ENCODE measurements at regions not wholly inside any gene's neighbourhood (a gene's known extent, or its start where the extent isn't known, plus 50 kb on each side); places are given as distances from the start of the nearest gene placed in this dataset.

DNA sequence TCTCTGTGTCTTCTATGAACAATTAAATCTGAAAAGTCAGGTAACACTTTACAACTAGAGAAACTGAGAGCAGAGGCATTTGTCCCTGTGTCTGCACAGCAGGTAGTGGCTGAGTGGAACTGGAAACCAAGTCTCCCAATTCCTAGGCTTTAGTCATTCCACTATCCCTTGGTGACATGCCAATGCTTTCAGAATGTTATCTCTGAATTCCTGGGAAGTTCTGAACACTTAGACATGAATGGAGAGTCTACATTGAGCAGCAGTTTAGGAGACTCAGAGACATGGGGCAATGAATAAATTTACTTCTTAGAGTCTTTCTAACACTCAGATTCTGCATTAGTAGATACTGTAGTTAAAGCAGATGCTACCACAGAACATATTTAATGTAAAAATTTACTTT is 94.8 kb upstream of the APC start:
- no peak for DNase-seq (ENCODE audit: extremely low read depth in 1 of 11, low read depth in 9 of 11, low spot score in 4 of 11)

DNA sequence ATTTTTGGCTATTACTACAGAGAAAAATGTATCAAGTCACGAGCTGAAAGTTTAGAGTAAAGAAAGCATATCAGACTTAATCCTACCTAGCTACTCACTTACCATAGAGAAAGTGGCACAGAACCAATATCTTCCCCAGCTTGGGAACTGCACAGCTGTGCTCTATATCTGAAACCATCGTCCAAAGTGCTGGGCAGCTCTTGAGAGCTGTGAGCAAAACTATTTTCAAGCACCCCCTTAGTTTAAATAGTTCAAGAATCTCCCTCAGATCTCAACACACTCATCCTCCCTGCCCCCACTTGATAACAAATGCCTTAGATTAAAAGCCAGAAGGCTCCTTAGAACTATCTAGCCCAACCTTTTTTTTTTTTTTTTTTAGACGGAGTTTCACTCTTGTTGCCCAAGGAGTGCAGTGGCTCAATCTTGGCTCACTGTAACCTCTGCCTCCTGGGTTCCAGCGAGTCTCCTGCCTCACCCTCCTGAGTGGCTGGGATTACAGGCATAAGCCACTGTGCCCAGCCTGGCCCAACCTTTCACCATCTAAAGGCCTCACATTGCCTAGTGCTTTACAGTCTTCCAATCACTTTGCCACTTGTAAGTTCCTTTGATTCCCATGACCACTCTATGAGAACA is 94.2 kb upstream of the APC start:
- DNase-seq (ENCODE audit: extremely low read depth in 1 of 11, low read depth in 9 of 11, low spot score in 4 of 11), result no peak

DNA sequence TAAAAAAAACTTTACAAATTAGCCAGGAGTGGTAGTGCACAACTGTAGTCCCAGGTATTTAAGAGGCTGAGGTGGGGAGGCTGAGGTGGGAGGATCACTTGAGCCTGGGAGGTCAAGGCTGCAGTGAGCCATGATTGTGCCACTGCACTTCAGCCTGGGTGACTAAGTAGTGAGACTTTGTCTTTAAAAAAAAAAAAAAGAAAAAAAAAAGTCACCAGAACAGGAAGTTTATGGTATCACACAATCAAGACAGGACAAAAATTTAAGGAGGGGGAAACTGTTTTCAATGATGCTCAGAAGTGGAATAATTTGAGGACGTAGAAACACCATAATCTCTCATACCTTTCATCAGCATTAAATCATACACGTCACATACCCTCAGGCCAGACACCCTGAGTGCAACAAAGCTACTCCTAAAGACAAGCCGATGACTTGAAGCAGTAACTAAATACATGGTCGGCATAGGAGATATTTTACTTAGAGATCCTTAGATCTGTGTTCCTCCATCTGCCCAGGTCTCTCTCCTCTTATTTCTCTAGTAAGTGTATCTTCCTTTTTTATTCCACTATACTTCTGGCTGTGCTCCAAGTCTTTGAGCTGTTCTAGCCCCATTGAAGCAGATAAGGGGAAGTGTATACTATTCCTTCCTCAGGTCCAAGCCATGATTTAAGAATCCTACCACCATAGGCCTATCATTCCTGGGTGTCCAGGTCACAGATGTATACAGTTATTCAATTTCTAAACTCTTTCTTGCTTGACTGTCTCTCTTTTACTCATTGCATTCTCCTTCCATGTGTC is 91.3 kb upstream of the APC start:
- no peak for DNase-seq (ENCODE audit: extremely low read depth in 1 of 11, low read depth in 9 of 11, low spot score in 4 of 11)

DNA sequence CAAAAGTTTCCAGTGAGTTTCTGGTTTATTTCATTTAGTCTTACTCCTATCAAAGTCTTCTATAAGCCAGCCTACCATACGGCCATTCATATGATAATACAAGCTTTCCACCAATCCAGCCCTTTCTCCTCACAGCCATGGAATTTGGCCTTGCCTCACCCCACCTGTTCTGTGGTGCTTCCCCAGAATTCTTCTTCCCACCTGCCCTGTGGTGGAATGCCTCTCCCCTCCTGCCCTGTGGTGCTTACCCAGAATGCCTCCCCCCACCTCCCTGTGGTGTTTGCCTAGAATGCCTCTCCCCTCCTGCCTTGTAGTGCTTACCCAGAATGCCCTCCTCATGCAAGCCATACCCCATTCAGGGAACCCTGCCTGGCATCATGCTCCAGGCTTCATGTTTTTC is 90.3 kb upstream of the APC start:
- no peak for DNase-seq (ENCODE audit: extremely low read depth in 1 of 11, low read depth in 9 of 11, low spot score in 4 of 11)

DNA sequence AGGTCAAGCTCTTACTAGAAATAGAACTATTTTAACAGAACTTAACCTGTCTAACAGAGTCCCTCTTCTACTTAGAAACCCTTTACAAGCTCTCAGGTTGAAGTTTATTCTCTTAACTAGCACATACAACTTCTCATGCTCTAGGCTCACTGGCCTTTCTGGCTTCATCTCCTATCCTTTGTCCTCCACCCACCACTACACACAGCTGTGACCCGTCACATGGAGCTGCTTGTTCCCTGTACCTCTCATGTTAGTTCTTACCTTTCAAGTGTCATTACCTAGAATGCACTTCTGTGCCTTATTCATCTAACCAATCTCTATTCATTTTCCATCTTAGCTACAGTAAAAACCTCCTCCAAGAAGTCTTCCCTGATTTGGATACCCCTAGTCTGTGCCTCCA is 89.4 kb upstream of the APC start:
- no peak for DNase-seq (ENCODE audit: extremely low read depth in 1 of 11, low read depth in 9 of 11, low spot score in 4 of 11)

DNA sequence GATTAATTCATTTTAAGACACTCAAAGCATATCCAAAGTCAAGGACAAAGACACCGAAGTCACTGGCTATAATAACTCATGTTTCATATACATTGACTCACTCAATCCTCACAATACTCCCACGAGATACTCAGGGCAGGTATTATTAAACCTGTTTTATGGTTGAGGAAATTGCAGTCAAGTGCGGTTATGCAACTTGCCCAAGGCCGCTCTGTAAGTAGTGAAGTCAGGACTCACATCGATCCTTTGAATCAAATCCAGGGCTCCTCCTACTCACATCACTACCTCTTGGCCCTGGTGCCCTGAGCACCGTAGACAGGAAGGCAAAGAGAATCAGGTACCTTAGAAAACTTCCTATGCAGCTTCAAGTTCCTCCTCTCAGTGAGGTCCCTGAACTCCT is 87.8 kb upstream of the APC start:
- DNase-seq (ENCODE audit: extremely low read depth in 1 of 11, low read depth in 9 of 11, low spot score in 4 of 11), result no peak

DNA sequence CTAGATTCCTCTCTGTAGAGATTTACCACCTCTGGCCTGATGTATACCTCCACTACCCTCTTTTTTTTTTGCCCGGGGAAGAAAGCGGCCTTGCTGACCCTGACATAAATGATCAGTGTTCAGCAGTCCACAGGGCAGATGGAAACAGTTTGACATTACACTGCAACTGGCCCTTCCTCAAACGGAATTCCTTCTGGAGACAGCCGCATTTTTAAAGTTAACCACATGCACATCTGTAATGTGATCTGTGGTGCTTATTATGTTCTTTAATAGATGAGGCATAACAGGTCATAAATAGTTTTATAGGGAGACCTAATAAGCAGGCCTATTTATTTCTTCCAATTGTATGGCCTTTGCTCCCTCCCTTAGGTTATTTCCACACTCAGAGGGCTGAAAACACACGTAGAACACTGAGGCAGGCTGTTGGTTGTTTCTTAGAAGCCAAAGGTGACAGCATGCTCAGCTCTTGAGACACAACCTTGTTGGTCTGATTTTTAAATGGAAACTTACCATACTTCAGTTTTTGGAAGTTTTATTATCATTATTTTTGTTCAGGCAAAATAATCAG is 84.0 kb upstream of the APC start:
- DNase-seq (ENCODE audit: extremely low read depth in 1 of 11, low read depth in 9 of 11, low spot score in 4 of 11), result no peak

DNA sequence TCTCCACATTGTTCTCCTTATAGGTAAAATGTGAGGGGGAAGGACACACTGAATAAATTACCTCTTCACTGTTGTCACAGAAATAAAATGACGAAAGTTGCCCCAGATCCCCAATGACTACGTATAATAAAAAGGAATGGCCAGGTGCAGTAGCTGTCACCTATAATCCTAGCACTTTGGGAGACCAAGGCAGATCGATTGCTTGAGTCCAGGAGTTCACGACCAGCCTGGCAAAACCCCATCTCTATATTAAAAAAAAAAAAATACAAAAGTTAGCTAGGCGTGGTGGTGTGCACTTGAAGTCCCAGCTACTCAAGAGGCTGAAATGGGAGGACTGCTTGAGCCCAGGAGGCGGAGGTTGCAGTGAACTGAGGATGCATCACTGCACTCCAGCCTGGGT is 82.2 kb upstream of the APC start:
- no peak for DNase-seq (ENCODE audit: extremely low read depth in 1 of 11, low read depth in 9 of 11, low spot score in 4 of 11)

DNA sequence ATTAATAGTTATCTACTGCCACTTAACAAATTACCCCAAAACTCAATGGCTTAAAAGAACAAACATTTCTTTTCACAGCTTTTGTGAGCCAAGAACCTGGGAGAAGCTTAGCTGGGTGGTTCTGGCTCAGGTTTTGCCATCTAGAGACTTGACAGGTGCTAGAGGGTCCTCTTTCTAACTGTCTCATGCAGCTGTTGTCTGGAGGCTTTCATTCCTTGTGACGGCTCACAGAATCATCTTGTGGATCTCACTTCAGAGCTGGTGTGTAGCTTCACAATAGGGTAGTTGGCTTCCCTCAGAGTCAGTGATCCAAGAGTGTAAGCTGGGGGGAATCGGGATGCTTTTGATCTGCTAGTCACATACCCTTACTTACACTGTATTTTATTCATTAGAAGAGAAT is 81.2 kb upstream of the APC start:
- DNase-seq (ENCODE audit: extremely low read depth in 1 of 11, low read depth in 9 of 11, low spot score in 4 of 11), result no peak

DNA sequence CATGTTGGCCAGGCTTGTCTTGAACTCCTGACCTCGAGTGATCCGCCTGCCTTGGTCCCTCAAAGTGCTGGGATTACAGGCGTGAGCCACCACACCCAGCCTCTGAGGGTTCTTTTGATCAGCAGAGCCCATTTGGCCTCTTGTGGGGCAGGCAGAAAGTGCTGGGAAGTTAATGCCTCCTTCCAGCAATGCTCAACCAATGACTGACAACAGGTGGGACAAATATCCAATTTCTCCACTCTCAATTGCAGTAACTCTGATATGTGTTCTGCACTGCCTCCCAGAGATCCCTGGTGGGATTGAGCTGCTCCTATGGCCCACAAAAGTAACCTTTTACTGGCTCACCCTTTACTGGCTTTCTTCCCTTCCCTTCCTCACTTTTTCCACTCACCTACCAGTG is 79.9 kb upstream of the APC start:
- DNase-seq (ENCODE audit: extremely low read depth in 1 of 11, low read depth in 9 of 11, low spot score in 4 of 11), result no peak

DNA sequence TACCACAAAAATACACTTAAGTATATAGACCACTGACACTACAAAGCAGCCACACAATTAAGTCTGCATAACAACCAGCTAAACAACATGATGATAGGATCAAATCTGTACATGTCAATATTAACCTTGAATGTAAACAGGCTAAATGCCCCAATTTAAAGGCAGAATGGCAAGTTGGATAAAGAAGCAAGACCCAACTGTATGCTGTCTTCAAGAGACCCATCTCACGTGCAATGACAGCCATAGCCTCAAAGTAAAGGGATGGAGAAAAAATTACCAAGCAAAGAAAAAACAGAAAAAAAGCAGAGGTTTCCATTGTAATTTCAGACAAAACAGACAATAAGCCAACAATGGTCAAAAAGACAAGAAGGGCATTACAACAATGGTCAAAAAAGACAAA is 77.3 kb upstream of the APC start:
- no peak for DNase-seq (ENCODE audit: extremely low read depth in 1 of 11, low read depth in 9 of 11, low spot score in 4 of 11)

DNA sequence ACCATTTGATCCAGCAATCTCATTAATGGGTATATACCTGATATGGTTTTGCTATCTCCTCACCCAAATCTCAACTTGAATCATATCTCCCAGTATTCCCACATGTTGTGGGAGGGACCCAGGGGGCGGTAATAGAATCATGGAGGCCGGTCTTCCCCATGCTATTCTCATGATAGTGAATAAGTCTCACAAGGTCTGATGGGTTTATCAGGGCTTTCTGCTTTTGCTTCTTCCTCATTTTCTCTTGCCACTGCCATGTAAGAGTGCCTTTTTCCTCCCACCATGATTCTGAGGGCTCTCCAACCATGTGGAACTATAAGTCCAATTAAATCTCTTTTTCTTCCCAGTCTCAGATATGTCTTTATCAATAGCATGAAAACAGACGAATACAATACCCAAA is 74.5 kb upstream of the APC start:
- DNase-seq (ENCODE audit: extremely low read depth in 1 of 11, low read depth in 9 of 11, low spot score in 4 of 11), result no peak

DNA sequence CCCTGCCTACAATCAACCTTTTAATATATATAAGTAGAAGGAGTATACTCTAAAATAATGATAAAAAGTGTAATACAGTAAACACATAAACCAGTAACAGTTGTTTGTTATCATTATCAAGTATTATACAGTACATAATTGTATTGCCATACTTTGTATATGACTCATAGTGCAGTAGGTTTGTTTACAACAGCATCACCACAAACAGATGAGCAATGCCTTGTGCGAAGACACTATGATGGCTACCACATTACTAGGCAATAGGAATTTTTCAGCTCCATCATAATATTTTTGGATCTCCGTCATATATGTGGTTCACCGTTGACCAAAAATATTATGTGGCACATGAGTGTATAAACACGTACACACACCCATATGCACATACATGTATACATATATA is 69.7 kb upstream of the APC start:
- DNase-seq (ENCODE audit: extremely low read depth in 1 of 11, low read depth in 9 of 11, low spot score in 4 of 11), result no peak

DNA sequence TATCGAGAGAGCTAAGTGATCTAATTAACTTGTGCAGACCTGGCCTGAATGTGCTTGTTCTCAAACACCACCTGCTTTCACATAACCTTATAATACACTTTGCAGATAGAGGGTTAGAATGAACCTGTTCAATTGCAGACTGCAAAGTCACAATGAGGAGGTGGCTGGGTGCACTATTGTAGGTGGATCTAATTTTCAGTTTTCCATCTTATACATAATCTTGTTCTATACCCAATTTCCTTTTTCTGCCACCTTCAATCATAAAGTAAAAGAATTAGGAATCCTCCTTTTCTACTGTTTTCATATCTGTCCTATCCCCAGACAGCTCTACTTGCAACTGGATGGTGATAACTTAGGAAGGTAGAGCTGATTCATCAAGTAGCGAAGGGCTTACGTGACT is 68.8 kb upstream of the APC start:
- DNase-seq (ENCODE audit: extremely low read depth in 1 of 11, low read depth in 9 of 11, low spot score in 4 of 11), result no peak

DNA sequence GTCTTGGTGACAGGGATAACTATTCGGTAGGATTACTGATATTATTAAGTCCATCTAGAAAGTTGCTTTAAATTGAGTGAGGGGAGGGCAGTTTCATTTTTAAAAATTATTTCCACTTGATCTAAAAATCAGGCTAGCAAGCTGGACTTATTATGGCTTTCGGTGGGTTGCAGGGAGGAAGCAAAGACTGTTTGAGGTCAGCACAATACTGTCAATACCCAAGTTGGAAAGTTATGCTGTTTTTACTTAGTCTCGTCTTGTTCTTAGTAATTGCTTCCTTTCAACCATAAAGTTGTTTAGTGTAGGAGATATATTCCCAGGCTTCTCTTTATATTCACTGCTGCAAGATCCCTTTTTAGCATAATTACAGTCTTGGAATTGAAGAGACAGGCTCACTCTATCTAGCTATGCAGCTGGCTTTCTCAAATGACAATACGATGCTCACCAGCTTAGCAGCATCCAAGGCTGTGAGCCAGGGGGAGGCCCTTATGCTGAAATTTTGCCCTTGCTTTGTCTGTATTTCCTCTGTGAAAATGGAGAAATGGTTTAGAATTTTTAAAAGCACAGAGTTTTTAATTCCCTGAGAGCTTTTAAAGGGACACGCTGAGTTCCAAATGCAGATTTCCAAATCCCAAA is 68.2 kb upstream of the APC start:
- DNase-seq (ENCODE audit: extremely low read depth in 1 of 11, low read depth in 9 of 11, low spot score in 4 of 11), result peak in 1 of 11 donors; percentile 6

DNA sequence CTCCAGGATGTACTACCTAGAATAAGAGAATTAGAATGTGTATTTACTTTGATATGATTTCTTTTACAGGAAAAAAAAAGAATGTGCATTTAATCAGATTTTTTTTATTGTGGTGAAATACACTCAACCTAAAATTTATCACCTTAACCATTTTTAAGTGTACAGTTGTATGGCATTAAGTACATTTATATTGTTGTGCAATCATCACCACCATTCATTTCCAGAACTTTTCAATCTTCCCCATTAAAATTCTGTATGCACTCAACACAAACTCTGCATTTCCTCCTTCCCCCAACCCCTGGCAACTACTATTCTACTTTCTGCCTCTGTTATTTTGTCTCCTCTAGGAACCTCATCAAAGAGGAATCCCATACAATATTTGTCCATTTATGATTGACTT is 66.0 kb upstream of the APC start:
- DNase-seq (ENCODE audit: extremely low read depth in 1 of 11, low read depth in 9 of 11, low spot score in 4 of 11), result no peak

DNA sequence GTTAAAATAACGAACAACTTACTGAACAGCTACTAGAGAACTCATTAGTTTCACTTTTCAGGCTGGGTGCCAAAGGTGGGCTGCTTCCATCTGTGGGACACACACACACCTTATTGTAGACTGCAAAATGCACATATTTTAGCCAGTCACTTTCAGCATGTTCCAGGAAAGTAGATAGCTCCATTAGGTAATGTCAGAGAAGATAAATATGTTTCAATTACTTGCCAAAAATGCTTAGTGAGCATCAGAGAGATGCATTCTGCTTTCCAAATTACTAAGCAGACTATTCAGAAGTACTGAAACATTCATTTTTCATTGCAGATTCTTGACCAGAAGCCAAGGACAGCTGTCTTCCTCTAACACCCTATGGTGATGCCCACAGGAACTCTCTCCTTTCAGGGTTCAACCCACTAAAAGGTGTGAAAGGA is 56.2 kb upstream of the APC start:
- no peak for DNase-seq (ENCODE audit: extremely low read depth in 1 of 11, low read depth in 9 of 11, low spot score in 4 of 11)

DNA sequence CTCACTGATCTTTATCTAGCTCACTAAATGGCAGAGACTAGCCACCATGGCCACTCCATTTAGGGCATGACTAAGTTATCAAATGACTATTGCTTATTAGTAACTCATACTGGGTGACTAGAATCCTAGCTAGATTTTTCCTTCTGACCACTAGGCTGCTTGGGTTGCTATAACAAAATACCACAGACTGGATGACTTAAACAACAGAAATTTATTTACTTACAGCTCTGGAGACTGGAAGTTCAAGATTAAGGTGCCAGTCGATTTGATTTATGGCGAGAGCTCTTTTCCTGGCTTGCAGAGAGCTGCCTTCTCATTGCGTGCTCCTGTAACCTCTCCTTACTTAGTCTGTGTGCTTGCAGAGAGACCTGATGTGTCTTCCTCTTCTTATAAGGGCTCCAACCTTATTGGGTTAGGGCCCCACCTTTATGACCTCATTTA is 55.0 kb upstream of the APC start:
- DNase-seq (ENCODE audit: extremely low read depth in 1 of 11, low read depth in 9 of 11, low spot score in 4 of 11), result no peak

DNA sequence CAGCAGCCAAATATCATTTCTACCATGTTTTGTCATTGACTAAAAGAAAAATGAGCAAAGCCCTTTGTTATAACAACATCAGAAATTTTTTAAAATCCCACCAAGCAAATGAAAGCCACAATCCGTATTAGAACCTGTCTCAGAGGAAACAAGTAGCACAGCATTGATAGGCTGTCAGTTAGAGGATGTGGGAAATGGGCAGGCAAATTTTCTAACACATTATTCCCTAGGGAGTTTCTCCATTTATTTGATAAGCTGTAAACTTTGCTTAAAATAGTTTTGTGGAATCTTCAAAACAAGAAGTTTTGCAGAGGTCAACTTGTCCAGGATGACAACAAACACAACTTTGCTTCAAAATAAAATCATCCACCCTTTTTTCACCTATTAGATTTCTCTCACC is 53.6 kb upstream of the APC start:
- DNase-seq (ENCODE audit: extremely low read depth in 1 of 11, low read depth in 9 of 11, low spot score in 4 of 11), result no peak

DNA sequence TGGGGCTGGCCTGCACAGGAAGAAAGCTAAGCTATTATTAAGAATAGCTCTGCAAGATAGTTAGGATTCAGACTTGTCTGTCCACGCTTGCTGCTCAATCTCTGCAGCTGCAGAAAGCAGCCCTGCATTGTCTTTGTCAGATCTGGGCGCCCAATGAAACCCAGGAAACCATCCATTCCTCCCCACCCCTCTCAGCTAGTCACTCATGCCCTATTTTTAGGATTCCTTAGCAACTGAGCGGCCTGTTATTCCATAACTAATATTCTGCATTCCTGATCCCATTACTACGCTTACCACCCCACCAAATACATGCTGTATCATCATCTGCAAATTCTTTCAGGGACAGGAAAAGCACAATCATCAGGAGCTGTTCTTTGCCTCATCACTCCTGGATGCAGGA is 52.9 kb upstream of the APC start:
- no peak for DNase-seq (ENCODE audit: extremely low read depth in 1 of 11, low read depth in 9 of 11, low spot score in 4 of 11)
